ENCODE measurements at regions not wholly inside any gene's neighbourhood (a gene's known extent, or its start where the extent isn't known, plus 50 kb on each side); places are given as distances from the start of the nearest gene placed in this dataset.

GRCh38 chr6:21997119-21998037 is 299.5 kb downstream of the PRL start:
- no peak for DNase-seq (ENCODE audit: low spot score)

- DNase-seq (ENCODE audit: low spot score), result no peak
Measured at GRCh38 chr6:21998582-21998981, 298.3 kb downstream of the PRL start.

- DNase-seq (ENCODE audit: low spot score), result no peak
Measured at GRCh38 chr6:21999012-21999528, 297.8 kb downstream of the PRL start.

- DNase-seq (ENCODE audit: low spot score), result no peak
Measured at GRCh38 chr6:21999741-22000140, 297.1 kb downstream of the PRL start.

GRCh38 chr6:22001396-22002027 is 295.3 kb downstream of the PRL start:
- no peak for DNase-seq (ENCODE audit: low spot score)

GRCh38 chr6:22003287-22003686 is 293.5 kb downstream of the PRL start:
- DNase-seq (ENCODE audit: low spot score), result no peak

GRCh38 chr6:22006795-22007194 is 290.0 kb downstream of the PRL start:
- no peak for DNase-seq (ENCODE audit: low spot score)

- DNase-seq (ENCODE audit: low spot score), result no peak
Measured at GRCh38 chr6:22007469-22007868, 289.4 kb downstream of the PRL start.

GRCh38 chr6:22008248-22008836 is 288.5 kb downstream of the PRL start:
- no peak for DNase-seq (ENCODE audit: low spot score)

- DNase-seq (ENCODE audit: low spot score), result no peak
Measured at GRCh38 chr6:22010102-22010501, 286.7 kb downstream of the PRL start.

- DNase-seq (ENCODE audit: low spot score), result no peak
Measured at GRCh38 chr6:22015216-22015615, 281.6 kb downstream of the PRL start.

GRCh38 chr6:22015944-22016343 is 280.9 kb downstream of the PRL start:
- DNase-seq (ENCODE audit: low spot score), result no peak

- DNase-seq (ENCODE audit: low spot score), result no peak
Measured at GRCh38 chr6:22017272-22017671, 279.6 kb downstream of the PRL start.

- DNase-seq (ENCODE audit: low spot score), result no peak
Measured at GRCh38 chr6:22017766-22018165, 279.1 kb downstream of the PRL start.

- no peak for DNase-seq (ENCODE audit: low spot score)
Measured at GRCh38 chr6:22019857-22020256, 277.0 kb downstream of the PRL start.

- DNase-seq (ENCODE audit: low spot score), result no peak
Measured at GRCh38 chr6:22020299-22021003, 276.4 kb downstream of the PRL start.

- no peak for DNase-seq (ENCODE audit: low spot score)
Measured at GRCh38 chr6:22021966-22022365, 274.9 kb downstream of the PRL start.

- no peak for DNase-seq (ENCODE audit: low spot score)
Measured at GRCh38 chr6:22023937-22024336, 272.9 kb downstream of the PRL start.

GRCh38 chr6:22024973-22025467 is 271.8 kb downstream of the PRL start:
- no peak for DNase-seq (ENCODE audit: low spot score)

GRCh38 chr6:22025468-22026163 is 271.2 kb downstream of the PRL start:
- peak; percentile 16 for DNase-seq (ENCODE audit: low spot score)

- no peak for DNase-seq (ENCODE audit: low spot score)
Measured at GRCh38 chr6:22026164-22026678, 270.6 kb downstream of the PRL start.
